GM12878 (cell line): ENCODE measurements at regions not wholly inside any gene's neighbourhood (a gene's known extent, or its start where the extent isn't known, plus 50 kb on each side); places are given as distances from the start of the nearest gene placed in this dataset.

ENCODE experiments used
- ATAC-seq: fragments of 200-7000 bp; cut with Tn5 transposase; 3 replicates; pipeline ENCODE4 v1.9.1; 2020; ENCODE audit warnings: mild to moderate bottlenecking, moderate library complexity
- BruUV-seq: library from RNA; stranded (reverse); fragments of 400-500 nt; replicated peaks from 2 replicates; lab custom pipeline; 2021; lab: Mats Ljungman, UMichigan
- CTCF ChIA-PET: fragments of 300-600 bp; sonication (Branson Sonifier 250); formaldehyde crosslinking; extraction: SDS; loops from one replicate; lab custom pipeline; 2021; ENCODE audit warnings: inconsistent platforms; lab: Yijun Ruan, JAX
- POLR2A ChIA-PET: fragments of 350-600 bp; formaldehyde crosslinking; extraction: SDS; loops from one replicate; lab custom pipeline; 2021; ENCODE audit warnings: inconsistent platforms; lab: Charles Lee
- RAD21 ChIA-PET: fragments of 300-600 bp; sonication (Branson Sonifier 250); formaldehyde crosslinking; loops from one replicate; lab custom pipeline; 2023; ENCODE audit warnings: antibody characterized with exemption; ENCODE audit not compliant: unreplicated experiment; lab: Charles Lee
- SMC1A ChIA-PET: fragments of 300-600 bp; sonication (Branson Sonifier 250); formaldehyde crosslinking; loops from one replicate; lab custom pipeline; 2023; ENCODE audit not compliant: unreplicated experiment, uncharacterized antibody; lab: Charles Lee
- DNase-seq: peaks from one replicate; pipeline ENCODE4 v3.0.0-alpha.2; 2011; ENCODE audit warnings: low read depth, low spot score
- FAIRE-seq: peaks from 3 replicates; lab custom pipeline; 2011; peaks lifted over from hg19 to GRCh38; lab: Jason Lieb, UNC
- H2AFZ ChIP-seq: 2 replicates; pipeline ENCODE4 v1.6.0; 2011; ENCODE audit warnings: low read depth, low read length, control low read depth; ENCODE audit not compliant: control insufficient read depth
- H3K27ac ChIP-seq: 2 replicates; pipeline ENCODE4 v1.5.1; 2011; ENCODE audit warnings: control low read depth; ENCODE audit not compliant: control insufficient read depth, insufficient read depth
- H3K27me3 ChIP-seq, 2 experiments: replicated peaks in 1 of 2; 2 replicates each; pipeline versions ENCODE4 v1.6.0 to v1.6.1; 2011; ENCODE audit warnings: low read length in 1 of 2; ENCODE audit not compliant: control insufficient read depth in 2 of 2, insufficient read depth in 2 of 2
- H3K36me3 ChIP-seq, 2 experiments: 2 replicates each; pipeline ENCODE4 v1.5.1; 2011; ENCODE audit warnings: low read length in 1 of 2; ENCODE audit not compliant: control insufficient read depth in 2 of 2, insufficient read depth in 2 of 2
- H3K4me1 ChIP-seq: 2 replicates; pipeline ENCODE4 v1.6.1; 2011; ENCODE audit warnings: mild to moderate bottlenecking, low read length, moderate library complexity, mixed read lengths; ENCODE audit not compliant: control insufficient read depth, insufficient read depth
- H3K4me2 ChIP-seq: 2 replicates; pipeline ENCODE4 v1.6.0; 2011; ENCODE audit warnings: control low read depth; ENCODE audit not compliant: control insufficient read depth, insufficient read depth
- H3K4me3 ChIP-seq: fragments of 200-600 bp; sonication (generic); 2 replicates; pipeline ENCODE4 v1.5.1; 2016
- H3K79me2 ChIP-seq: 2 replicates; pipeline ENCODE4 v1.6.0; 2011; ENCODE audit warnings: low read length; ENCODE audit not compliant: control insufficient read depth, insufficient read depth
- H3K9ac ChIP-seq: 2 replicates; pipeline ENCODE4 v1.8.0; 2011; ENCODE audit warnings: low read length, control low read depth, mixed read lengths; ENCODE audit not compliant: control insufficient read depth, insufficient read depth
- H3K9me3 ChIP-seq: replicated peaks from 3 replicates; pipeline ENCODE4 v1.5.1; 2011; ENCODE audit warnings: mild to moderate bottlenecking, low read length; ENCODE audit not compliant: control insufficient read depth, insufficient read depth
- H4K20me1 ChIP-seq: 2 replicates; pipeline ENCODE4 v1.6.0; 2011; ENCODE audit not compliant: control insufficient read depth, insufficient read depth
- ATF3 ChIP-seq: IDR thresholded peaks from 2 replicates; pipeline ENCODE4 v1.6.1; 2011; ENCODE audit warnings: low read depth, mild to moderate bottlenecking, low read length, moderate library complexity, borderline replicate concordance; ENCODE audit errors: extremely low read depth
- BCL11A ChIP-seq: IDR thresholded peaks from 2 replicates; pipeline ENCODE4 v1.6.1; 2011; ENCODE audit warnings: low read depth, low read length
- BHLHE40 ChIP-seq, 2 experiments: fragments of 450-650 bp in 1 of 2; IDR thresholded peaks; 2 replicates each; pipeline ENCODE4 v1.6.1; 2011 to 2017; ENCODE audit warnings: low read depth in 2 of 2, borderline replicate concordance in 1 of 2, improper control_type of control experiment in 1 of 2, low read length in 1 of 2, mild to moderate bottlenecking in 1 of 2
- CREM ChIP-seq: IDR thresholded peaks from 2 replicates; pipeline ENCODE4 v1.6.1; 2014; ENCODE audit warnings: antibody characterized with exemption, low read depth
- EGR1 ChIP-seq, 2 experiments: IDR thresholded peaks; 1 replicate in 1 of 2; 2 replicates in 1 of 2; pipeline ENCODE4 v1.6.1; 2011 to 2012; ENCODE audit warnings: low read depth in 2 of 2, low read length in 2 of 2, borderline replicate concordance in 1 of 2, mild to moderate bottlenecking in 1 of 2, moderate library complexity in 1 of 2
- ELK1 ChIP-seq: IDR thresholded peaks from 2 replicates; pipeline ENCODE4 v1.6.1; 2012; ENCODE audit warnings: low read depth, low read length, improper control_type of control experiment
- HDGF ChIP-seq: fragments of 450-650 bp; IDR thresholded peaks from 2 replicates; pipeline ENCODE4 v1.6.1; 2016; ENCODE audit warnings: antibody characterized with exemption
- IKZF1 ChIP-seq: fragments of 450-650 bp; conservative IDR thresholded peaks from 2 replicates; pipeline ENCODE4 v1.6.1; 2017; ENCODE audit warnings: antibody characterized with exemption, mild to moderate bottlenecking
- KLF5 ChIP-seq: fragments of 450-650 bp; IDR thresholded peaks from 2 replicates; pipeline ENCODE4 v1.6.1; 2014; ENCODE audit warnings: mild to moderate bottlenecking; ENCODE audit not compliant: partially characterized antibody
- LARP7 ChIP-seq: fragments of 450-650 bp; IDR thresholded peaks from 2 replicates; pipeline ENCODE4 v1.6.1; 2017; ENCODE audit warnings: mild to moderate bottlenecking
- MEF2B ChIP-seq: fragments of 450-650 bp; IDR thresholded peaks from 2 replicates; pipeline ENCODE4 v1.6.1; 2018; ENCODE audit warnings: mild to moderate bottlenecking, moderate library complexity; ENCODE audit not compliant: partially characterized antibody, poor library complexity, severe bottlenecking
- NR2F1 ChIP-seq: fragments of 450-650 bp; conservative IDR thresholded peaks from 2 replicates; pipeline ENCODE4 v1.6.1; 2017; ENCODE audit warnings: mild to moderate bottlenecking
- POU2F2 ChIP-seq: IDR thresholded peaks from 3 replicates; pipeline ENCODE4 v1.6.1; 2011; ENCODE audit warnings: low read depth, mild to moderate bottlenecking, low read length, borderline replicate concordance
- SMAD1 ChIP-seq: fragments of 450-650 bp; IDR thresholded peaks from 2 replicates; pipeline ENCODE4 v1.6.1; 2018; ENCODE audit warnings: mild to moderate bottlenecking, low read depth; ENCODE audit not compliant: partially characterized antibody
- SP1 ChIP-seq: IDR thresholded peaks from one replicate; pipeline ENCODE4 v1.6.1; 2011; ENCODE audit warnings: low read depth, low read length
- SPI1 ChIP-seq: IDR thresholded peaks from 2 replicates; pipeline ENCODE4 v1.6.1; 2011; ENCODE audit warnings: low read depth, mild to moderate bottlenecking, low read length, moderate library complexity, borderline replicate concordance; ENCODE audit not compliant: insufficient read depth
- TBL1XR1 ChIP-seq: IDR thresholded peaks from 2 replicates; pipeline ENCODE4 v1.6.1; 2012; ENCODE audit warnings: low read depth, low read length, improper control_type of control experiment
- YY1 ChIP-seq: IDR thresholded peaks from 2 replicates; pipeline ENCODE4 v1.6.1; 2011; ENCODE audit warnings: low read depth, mild to moderate bottlenecking, low read length
- whole genome bisulfite sequencing: methylation state at CpG from one replicate; pipeline ENCODE4 v1.1.6; 2016; ENCODE audit warnings: low lambda C conversion rate; ENCODE audit not compliant: insufficient replicate concordance, insufficient coverage; ENCODE audit errors: missing lambda C conversion rate; 5-methylcytosine and 5-hydroxymethylcytosine counted together
- in situ Hi-C: fragments of 300-500 bp; cut with MboI; formaldehyde crosslinking; loops from 9 replicates; pipeline ENCODE4 v1.14.3; 2018; ENCODE audit warnings: mixed read lengths
- intact Hi-C: fragments of 100-400 bp; cut with micrococcal nuclease; formaldehyde crosslinking; loops from one replicate; pipeline ENCODE4 v1.14.2; 2022; ENCODE audit not compliant: unreplicated experiment
- TF ChIP-seq, protein P1 (sequence below): IDR thresholded peaks from 2 replicates; pipeline ENCODE4 v1.6.1; 2011; ENCODE audit warnings: borderline replicate concordance, low read depth, mild to moderate bottlenecking, moderate library complexity, low read length; ENCODE audit not compliant: insufficient read depth, poor library complexity, severe bottlenecking

GRCh38 chr9:107759009-107759822 lies 269.6 kb upstream of the KLF4 start:
- in situ Hi-C loops: no loop called here
- no peaks in the 10 kb centered on the region; the same call in 2 of the 3 replicates for H3K9me3 ChIP-seq
- WGBS: 38% methylated on average over 5 of the region's 5 CpGs
- TF ChIP-seq, protein P1, sequence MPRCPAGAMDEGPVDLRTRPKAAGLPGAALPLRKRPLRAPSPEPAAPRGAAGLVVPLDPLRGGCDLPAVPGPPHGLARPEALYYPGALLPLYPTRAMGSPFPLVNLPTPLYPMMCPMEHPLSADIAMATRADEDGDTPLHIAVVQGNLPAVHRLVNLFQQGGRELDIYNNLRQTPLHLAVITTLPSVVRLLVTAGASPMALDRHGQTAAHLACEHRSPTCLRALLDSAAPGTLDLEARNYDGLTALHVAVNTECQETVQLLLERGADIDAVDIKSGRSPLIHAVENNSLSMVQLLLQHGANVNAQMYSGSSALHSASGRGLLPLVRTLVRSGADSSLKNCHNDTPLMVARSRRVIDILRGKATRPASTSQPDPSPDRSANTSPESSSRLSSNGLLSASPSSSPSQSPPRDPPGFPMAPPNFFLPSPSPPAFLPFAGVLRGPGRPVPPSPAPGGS: no peak
- TF ChIP-seq KLF5 (no peak), SP1 (no peak), LARP7 (no peak), BHLHE40 (IDR thresholded peaks at IDR 0.05; ENCODE audit: borderline replicate concordance in 1 of 2, low read depth in 2 of 2, low read length in 1 of 2) (0 out of 4 replicates have a peak, but pooled peaks of 1 of the 2 experiments have one; percentile 2), HDGF (no peak), ATF3 (no peak), MEF2B (peak; percentile 15), POU2F2 (no peak), IKZF1 (peak; percentile 77), EGR1 (IDR thresholded peaks at IDR 0.05; ENCODE audit: borderline replicate concordance in 1 of 2, low read depth in 2 of 2, low read length in 2 of 2) (no peak), NR2F1 (peak; percentile 93), YY1 (no peak), CREM (no peak), SPI1 (peak; percentile 23; the same call in 1 of the 2 replicates), SMAD1 (no peak), TBL1XR1 (no peak), ELK1 (no peak), BCL11A (no peak)

More at GRCh38 chr9:107759009-107759822, 269.6 kb upstream of the KLF4 start:
- CTCF ChIA-PET: interaction anchor here (1.2 to 1.8 kb wide), 2 partner anchors 13 to 22 kb away, joined by 4 to 9 read pairs; no protein-coding TSS in a partner anchor
- RAD21 ChIA-PET: interaction anchor here (1.1 to 2.4 kb wide), 6 partner anchors 7 to 32 kb away, joined by 3 to 12 read pairs (median 6); no protein-coding TSS in a partner anchor
- Histone ChIP-seq H4K20me1 (no peaks in the 10 kb centered on the region), H3K79me2 (no peaks in the 10 kb centered on the region), H3K27me3 (no peaks in the 10 kb centered on the region), H3K4me1 (no peaks in the 10 kb centered on the region), H3K27ac (no peak overlapping the region; the same call in 1 of the 2 replicates), H2AFZ (no peak overlapping the region), H3K4me3 (no peak overlapping the region), H3K4me2 (no peak overlapping the region), H3K36me3 (no peaks in the 10 kb centered on the region), H3K9ac (no peak overlapping the region)
- DNase-seq: peak; percentile 37
- peak; percentile 87 for ATAC-seq
- no peak for FAIRE-seq
- POLR2A ChIA-PET: interaction anchor here (1.1 to 1.8 kb wide), 2 partner anchors 8 to 25 kb away, joined by 3 to 6 read pairs; no protein-coding TSS in a partner anchor
- SMC1A ChIA-PET: interaction anchor here (0.5 to 3.2 kb wide), 14 partner anchors 8 to 116 kb away, joined by 3 to 17 read pairs (median 4); no protein-coding TSS in a partner anchor
- BruUV-seq: no TSS peak
- intact Hi-C loops: no loop called here
